ENCODE measurements at regions not wholly inside any gene's neighbourhood (a gene's known extent, or its start where the extent isn't known, plus 50 kb on each side); places are given as distances from the start of the nearest gene placed in this dataset.

- TF ChIP-seq REST (IDR thresholded peaks at IDR 0.05; ENCODE audit: unreplicated experiment) (no peak), POLR2AphosphoS5 (IDR thresholded peaks at IDR 0.05; ENCODE audit: low read depth) (no peak)
Measured at GRCh38 chr3:147939839-147940238, 530.7 kb downstream of the ZIC1 start (continued).

- TF ChIP-seq NANOG (IDR thresholded peaks at IDR 0.05; ENCODE audit: borderline replicate concordance) (no peak), ETS1 (IDR thresholded peaks at IDR 0.05) (no peak)
- Mint-ChIP-seq H3K9me3 (no peaks in the 10 kb centered on the region), H3K36me3 (ENCODE audit: low read depth) (no peaks in the 10 kb centered on the region), H3K27ac (no peak overlapping the region), H3K4me3 (no peak overlapping the region), H3K4me1 (peaks cover 46% of the 10 kb centered on the region), H3K27me3 (ENCODE audit: insufficient read depth, low read depth, poor library complexity) (no peaks in the 10 kb centered on the region)
- no peaks in the 10 kb centered on the region for H3K79me2 ChIP-seq (replicated peaks; ENCODE audit: insufficient read depth)
- H3K9me2 ChIP-seq (ENCODE audit: insufficient read depth) = no peaks in the 10 kb centered on the region
- ATAC-seq (no peak), DNase-seq (ENCODE audit: low spot score) (no peak)
- H3K27me3 ChIP-seq (ENCODE audit: insufficient read depth) = no peaks in the 10 kb centered on the region
- H3K27ac ChIP-seq (ENCODE audit: low read depth) = no peak overlapping the region
- H4K20me1 ChIP-seq (replicated peaks; ENCODE audit: insufficient read depth) = no peaks in the 10 kb centered on the region
- no peaks in the 10 kb centered on the region for H3F3A ChIP-seq (replicated peaks; ENCODE audit: low read depth)
- no peak overlapping the region for H3K4me2 ChIP-seq
- H2AFZ ChIP-seq = no peak overlapping the region
- peaks cover 45% of the 10 kb centered on the region for H3K4me1 ChIP-seq (ENCODE audit: insufficient read depth)
- no peak overlapping the region for H3K4me3 ChIP-seq
- H3K36me3 ChIP-seq (ENCODE audit: insufficient read depth) = no peaks in the 10 kb centered on the region
Measured at GRCh38 chr3:147940405-147941193, 531.4 kb downstream of the ZIC1 start.

GRCh38 chr3:147941969-147942368 lies 532.8 kb downstream of the ZIC1 start:
- ATAC-seq (no peak), DNase-seq (ENCODE audit: low spot score) (no peak)
- H2AFZ ChIP-seq = no peak overlapping the region
- no peak overlapping the region for H3K4me2 ChIP-seq
- H3K27me3 Mint-ChIP-seq (ENCODE audit: insufficient read depth, low read depth, poor library complexity) = peaks cover 2% of the 10 kb centered on the region
- H4K20me1 ChIP-seq (replicated peaks; ENCODE audit: insufficient read depth) = no peaks in the 10 kb centered on the region
- no peak overlapping the region for H3K4me3 ChIP-seq
- no peak overlapping the region for H3K4me3 Mint-ChIP-seq
- H3K27ac ChIP-seq (ENCODE audit: low read depth) = no peak overlapping the region
- H3K9me3 Mint-ChIP-seq = no peaks in the 10 kb centered on the region
- H3K79me2 ChIP-seq (replicated peaks; ENCODE audit: insufficient read depth) = no peaks in the 10 kb centered on the region
- no peaks in the 10 kb centered on the region for H3K9me2 ChIP-seq (ENCODE audit: insufficient read depth)
- H3K27ac Mint-ChIP-seq = no peak overlapping the region
- peaks cover 43% of the 10 kb centered on the region for H3K4me1 ChIP-seq (ENCODE audit: insufficient read depth)
- no peaks in the 10 kb centered on the region for H3K36me3 ChIP-seq (ENCODE audit: insufficient read depth)
- no peaks in the 10 kb centered on the region for H3K27me3 ChIP-seq (ENCODE audit: insufficient read depth)
- no peaks in the 10 kb centered on the region for H3K36me3 Mint-ChIP-seq (ENCODE audit: low read depth)
- H3K4me1 Mint-ChIP-seq = peaks cover 48% of the 10 kb centered on the region
- no peaks in the 10 kb centered on the region for H3F3A ChIP-seq (replicated peaks; ENCODE audit: low read depth)
- TF ChIP-seq CTCF (conservative IDR thresholded peaks at IDR 0.05; ENCODE audit: low read depth in 2 of 2) = no peak
- TF ChIP-seq STAT1 (IDR thresholded peaks at IDR 0.05; ENCODE audit: unreplicated experiment) = no peak
- TF ChIP-seq CREB1 (CRISPR knock-in tag; IDR thresholded peaks at IDR 0.05; ENCODE audit: low read depth) = no peak

All from GM23338 (cell line).